ENCODE measurements at regions not wholly inside any gene's neighbourhood (a gene's known extent, or its start where the extent isn't known, plus 50 kb on each side); places are given as distances from the start of the nearest gene placed in this dataset.

DNA sequence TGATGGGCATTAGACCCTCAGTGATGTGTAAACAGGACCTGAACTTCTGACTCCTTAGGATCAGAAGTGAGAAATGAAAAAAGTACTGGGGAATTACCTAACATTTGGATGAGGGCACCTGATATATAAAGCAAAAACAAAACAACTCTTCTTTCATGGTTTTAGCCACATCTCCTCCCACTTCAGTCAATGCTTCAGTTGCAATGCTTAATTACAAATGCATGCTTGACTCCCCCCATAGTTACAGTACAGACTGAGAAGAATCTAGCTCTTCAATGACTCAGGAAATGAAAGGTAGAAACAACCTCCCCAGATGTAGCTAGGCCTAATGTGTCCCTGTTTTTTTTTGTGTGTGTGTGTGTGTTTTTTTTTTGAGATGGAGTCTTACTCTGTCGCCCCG lies 276.8 kb upstream of the POU3F3 start:
- no peak overlapping the region for H3K4me3 ChIP-seq (ENCODE audit: insufficient read depth, low read length, poor library complexity, severe bottlenecking)
- no peak overlapping the region for H3K9ac ChIP-seq (ENCODE audit: low read length)
- no peaks in the 10 kb centered on the region for H4K20me1 ChIP-seq (ENCODE audit: low read depth, low read length)
- H2AFZ ChIP-seq (ENCODE audit: low read depth, low read length, severe bottlenecking): no peak overlapping the region
- no peaks in the 10 kb centered on the region for H3F3A ChIP-seq (ENCODE audit: insufficient read depth)
- TF ChIP-seq EZH2phosphoT487 (conservative IDR thresholded peaks at IDR 0.05; ENCODE audit: low read length): no peak
- TF ChIP-seq, protein P1, sequence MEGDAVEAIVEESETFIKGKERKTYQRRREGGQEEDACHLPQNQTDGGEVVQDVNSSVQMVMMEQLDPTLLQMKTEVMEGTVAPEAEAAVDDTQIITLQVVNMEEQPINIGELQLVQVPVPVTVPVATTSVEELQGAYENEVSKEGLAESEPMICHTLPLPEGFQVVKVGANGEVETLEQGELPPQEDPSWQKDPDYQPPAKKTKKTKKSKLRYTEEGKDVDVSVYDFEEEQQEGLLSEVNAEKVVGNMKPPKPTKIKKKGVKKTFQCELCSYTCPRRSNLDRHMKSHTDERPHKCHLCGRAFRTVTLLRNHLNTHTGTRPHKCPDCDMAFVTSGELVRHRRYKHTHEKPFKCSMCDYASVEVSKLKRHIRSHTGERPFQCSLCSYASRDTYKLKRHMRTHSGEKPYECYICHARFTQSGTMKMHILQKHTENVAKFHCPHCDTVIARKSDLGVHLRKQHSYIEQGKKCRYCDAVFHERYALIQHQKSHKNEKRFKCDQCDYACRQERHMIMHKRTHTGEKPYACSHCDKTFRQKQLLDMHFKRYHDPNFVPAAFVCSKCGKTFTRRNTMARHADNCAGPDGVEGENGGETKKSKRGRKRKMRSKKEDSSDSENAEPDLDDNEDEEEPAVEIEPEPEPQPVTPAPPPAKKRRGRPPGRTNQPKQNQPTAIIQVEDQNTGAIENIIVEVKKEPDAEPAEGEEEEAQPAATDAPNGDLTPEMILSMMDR (IDR thresholded peaks at IDR 0.05; ENCODE audit: insufficient read depth, low read length, poor library complexity, severe bottlenecking): no peak
- H3K27me3 ChIP-seq (ENCODE audit: low read length): no peaks in the 10 kb centered on the region
- H3K27ac ChIP-seq (ENCODE audit: low read depth, low read length): no peak overlapping the region
- no peaks in the 10 kb centered on the region for H3K9me3 ChIP-seq (ENCODE audit: insufficient read depth, low read length)
- no peak overlapping the region for H3K4me2 ChIP-seq (ENCODE audit: low read depth, low read length, poor library complexity, severe bottlenecking)
- no peaks in the 10 kb centered on the region for H3K9me2 ChIP-seq (replicated peaks; ENCODE audit: insufficient read depth, low read length)
- no peaks in the 10 kb centered on the region for H3K79me2 ChIP-seq (ENCODE audit: insufficient read depth, low read length)
- H3K36me3 ChIP-seq (ENCODE audit: low read length): no peaks in the 10 kb centered on the region

DNA sequence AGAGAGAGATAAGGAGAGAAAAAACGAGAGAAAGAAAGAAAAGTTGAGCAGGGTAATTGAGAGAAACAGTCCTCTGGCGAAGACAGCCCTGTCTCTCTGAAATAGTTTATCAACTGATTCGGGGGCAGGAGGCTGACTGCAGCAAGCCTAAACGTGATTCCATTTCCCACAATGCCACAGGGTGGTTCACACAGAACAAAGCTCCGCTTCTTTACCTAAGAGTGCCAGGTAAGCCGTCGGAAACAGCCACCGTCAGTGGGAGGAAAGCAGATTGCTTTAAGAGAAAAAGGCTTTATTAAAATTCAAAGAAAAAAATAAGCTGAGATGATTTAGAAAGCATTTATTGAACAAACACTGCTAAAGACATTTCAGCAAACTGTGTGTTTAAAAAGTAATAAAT lies 271.4 kb upstream of the POU3F3 start:
- no peaks in the 10 kb centered on the region for H4K20me1 ChIP-seq (ENCODE audit: low read depth, low read length)
- H3F3A ChIP-seq (ENCODE audit: insufficient read depth): no peaks in the 10 kb centered on the region
- H3K4me2 ChIP-seq (ENCODE audit: low read depth, low read length, poor library complexity, severe bottlenecking): no peak overlapping the region
- no peaks in the 10 kb centered on the region for H3K27me3 ChIP-seq (ENCODE audit: low read length)
- H3K27ac ChIP-seq (ENCODE audit: low read depth, low read length): no peak overlapping the region
- H3K4me3 ChIP-seq (ENCODE audit: insufficient read depth, low read length, poor library complexity, severe bottlenecking): no peak overlapping the region
- no peaks in the 10 kb centered on the region for H3K9me3 ChIP-seq (ENCODE audit: insufficient read depth, low read length)
- no peaks in the 10 kb centered on the region for H3K9me2 ChIP-seq (replicated peaks; ENCODE audit: insufficient read depth, low read length)
- H3K79me2 ChIP-seq (ENCODE audit: insufficient read depth, low read length): no peaks in the 10 kb centered on the region
- no peak overlapping the region for H3K9ac ChIP-seq (ENCODE audit: low read length)
- no peak for TF ChIP-seq EZH2phosphoT487 (conservative IDR thresholded peaks at IDR 0.05; ENCODE audit: low read length)
- TF ChIP-seq, protein P1 (IDR thresholded peaks at IDR 0.05; ENCODE audit: insufficient read depth, low read length, poor library complexity, severe bottlenecking): no peak
- no peaks in the 10 kb centered on the region for H3K36me3 ChIP-seq (ENCODE audit: low read length)
- no peak overlapping the region for H2AFZ ChIP-seq (ENCODE audit: low read depth, low read length, severe bottlenecking)

DNA sequence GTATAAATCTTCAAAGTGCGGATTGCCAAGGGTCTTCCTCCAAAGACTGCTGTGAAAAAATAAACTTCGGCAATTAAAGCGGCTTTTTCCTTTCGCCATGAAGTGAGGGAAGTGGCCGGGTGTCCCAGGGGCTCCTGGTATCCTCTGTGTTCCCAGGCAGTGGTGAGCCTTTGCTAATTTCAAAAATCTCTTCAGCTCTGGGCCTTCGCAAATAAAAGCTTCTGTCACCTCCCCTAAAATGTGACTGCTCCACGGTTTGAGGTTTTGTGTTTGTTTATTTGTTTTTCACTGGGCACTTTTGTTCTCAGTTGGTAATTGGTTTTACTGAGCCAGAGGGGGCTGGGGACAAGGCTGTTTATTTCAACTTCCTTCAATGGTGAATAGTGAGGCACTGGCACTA lies 270.1 kb upstream of the POU3F3 start:
- Histone ChIP-seq H3K36me3 (ENCODE audit: low read length) (no peaks in the 10 kb centered on the region), H3K9ac (ENCODE audit: low read length) (no peak overlapping the region), H2AFZ (ENCODE audit: low read depth, low read length, severe bottlenecking) (no peak overlapping the region), H3K27me3 (ENCODE audit: low read length) (no peaks in the 10 kb centered on the region), H3K9me3 (ENCODE audit: insufficient read depth, low read length) (no peaks in the 10 kb centered on the region), H3K9me2 (replicated peaks; ENCODE audit: insufficient read depth, low read length) (no peaks in the 10 kb centered on the region), H3K27ac (ENCODE audit: low read depth, low read length) (no peak overlapping the region), H3F3A (ENCODE audit: insufficient read depth) (no peaks in the 10 kb centered on the region), H4K20me1 (ENCODE audit: low read depth, low read length) (no peaks in the 10 kb centered on the region), H3K79me2 (ENCODE audit: insufficient read depth, low read length) (no peaks in the 10 kb centered on the region), H3K4me2 (ENCODE audit: low read depth, low read length, poor library complexity, severe bottlenecking) (no peak overlapping the region), H3K4me3 (ENCODE audit: insufficient read depth, low read length, poor library complexity, severe bottlenecking) (no peak overlapping the region)
- TF ChIP-seq, protein P1 (IDR thresholded peaks at IDR 0.05; ENCODE audit: insufficient read depth, low read length, poor library complexity, severe bottlenecking): no peak
- TF ChIP-seq EZH2phosphoT487 (conservative IDR thresholded peaks at IDR 0.05; ENCODE audit: low read length): no peak
